GM23248 (cell line): ENCODE measurements at regions not wholly inside any gene's neighbourhood (a gene's known extent, or its start where the extent isn't known, plus 50 kb on each side); places are given as distances from the start of the nearest gene placed in this dataset.

Experiments used
- EZH2 ChIP-seq: fragments of 200-600 bp; sonication (generic); IDR thresholded peaks from 2 replicates; pipeline ENCODE4 v1.6.1; 2018; ENCODE audit warnings: antibody characterized with exemption, mild to moderate bottlenecking; ENCODE audit not compliant: insufficient read depth, poor library complexity, severe bottlenecking
- EZH2phosphoT487 ChIP-seq: fragments of 200-600 bp; sonication (generic); IDR thresholded peaks from 2 replicates; pipeline ENCODE4 v1.6.1; 2018; ENCODE audit warnings: antibody characterized with exemption, moderate library complexity, mild to moderate bottlenecking, low read depth; ENCODE audit not compliant: insufficient read depth

DNA sequence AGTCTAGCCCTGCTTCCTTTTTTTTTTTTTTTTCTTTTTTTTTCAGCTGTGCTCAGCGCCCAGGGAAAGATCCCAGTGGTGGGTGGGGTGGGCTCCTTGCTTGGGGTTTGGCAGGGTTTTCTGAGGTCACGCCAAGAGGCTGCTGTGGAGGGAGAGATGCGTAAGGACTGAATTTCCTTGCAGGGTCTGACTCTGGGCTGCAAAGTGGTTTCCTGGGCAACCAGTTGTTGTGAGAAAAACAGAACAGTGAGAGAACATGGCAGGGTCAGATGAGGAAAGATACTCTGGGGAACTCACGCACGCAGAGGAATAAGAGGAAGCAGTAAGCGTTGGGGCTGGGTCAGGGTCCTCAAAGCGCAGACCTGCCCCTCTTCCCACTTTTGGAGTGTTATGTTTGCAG is 119.5 kb downstream of the IRF8 start:
- TF ChIP-seq EZH2 (no peak), EZH2phosphoT487 (no peak)
